ENCODE measurements at regions not wholly inside any gene's neighbourhood (a gene's known extent, or its start where the extent isn't known, plus 50 kb on each side); places are given as distances from the start of the nearest gene placed in this dataset.

DNA sequence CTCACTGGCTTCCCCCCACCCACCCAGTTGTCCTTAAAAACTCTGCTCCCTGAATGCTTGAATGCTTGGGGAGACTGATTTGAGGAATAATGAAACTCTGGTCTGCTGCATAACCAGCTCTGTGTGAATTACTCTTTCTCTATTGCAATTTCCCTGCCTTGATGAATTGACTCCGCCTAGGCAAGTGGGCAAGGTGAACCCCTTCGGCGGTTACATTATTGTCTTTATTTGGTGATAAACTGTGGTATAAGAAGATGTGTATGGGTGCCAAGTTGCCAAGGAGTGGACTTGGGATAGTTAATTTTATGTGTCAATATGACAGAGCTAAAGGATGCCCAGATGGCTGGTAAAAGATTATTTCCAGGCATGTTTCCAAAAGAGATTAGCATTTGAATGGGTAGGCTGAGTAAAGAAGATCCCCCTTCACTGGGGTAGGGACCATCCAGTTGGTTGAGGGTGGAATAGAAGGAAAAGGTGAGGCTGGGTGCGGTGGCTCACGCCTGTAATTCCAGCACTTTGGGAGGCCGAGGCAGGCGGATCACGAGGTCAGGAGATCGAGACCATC, 98.5 kb upstream of the HAAO start:
- Histone ChIP-seq H3K27ac (ENCODE audit: low read depth) (no peak overlapping the region), H2AFZ (no peak overlapping the region), H3F3A (replicated peaks; ENCODE audit: low read depth) (no peaks in the 10 kb centered on the region), H3K4me1 (ENCODE audit: insufficient read depth) (no peaks in the 10 kb centered on the region), H4K20me1 (replicated peaks; ENCODE audit: insufficient read depth) (no peaks in the 10 kb centered on the region), H3K79me2 (replicated peaks; ENCODE audit: insufficient read depth) (no peaks in the 10 kb centered on the region), H3K27me3 (ENCODE audit: insufficient read depth) (no peaks in the 10 kb centered on the region), H3K9me2 (ENCODE audit: insufficient read depth) (no peaks in the 10 kb centered on the region), H3K4me3 (no peak overlapping the region), H3K4me2 (no peak overlapping the region), H3K36me3 (ENCODE audit: insufficient read depth) (no peaks in the 10 kb centered on the region)
- H3K4me3 Mint-ChIP-seq = no peak overlapping the region
- H3K27me3 Mint-ChIP-seq (ENCODE audit: insufficient read depth, low read depth, poor library complexity) = peaks cover 7% of the 10 kb centered on the region
- TF ChIP-seq, protein P1, sequence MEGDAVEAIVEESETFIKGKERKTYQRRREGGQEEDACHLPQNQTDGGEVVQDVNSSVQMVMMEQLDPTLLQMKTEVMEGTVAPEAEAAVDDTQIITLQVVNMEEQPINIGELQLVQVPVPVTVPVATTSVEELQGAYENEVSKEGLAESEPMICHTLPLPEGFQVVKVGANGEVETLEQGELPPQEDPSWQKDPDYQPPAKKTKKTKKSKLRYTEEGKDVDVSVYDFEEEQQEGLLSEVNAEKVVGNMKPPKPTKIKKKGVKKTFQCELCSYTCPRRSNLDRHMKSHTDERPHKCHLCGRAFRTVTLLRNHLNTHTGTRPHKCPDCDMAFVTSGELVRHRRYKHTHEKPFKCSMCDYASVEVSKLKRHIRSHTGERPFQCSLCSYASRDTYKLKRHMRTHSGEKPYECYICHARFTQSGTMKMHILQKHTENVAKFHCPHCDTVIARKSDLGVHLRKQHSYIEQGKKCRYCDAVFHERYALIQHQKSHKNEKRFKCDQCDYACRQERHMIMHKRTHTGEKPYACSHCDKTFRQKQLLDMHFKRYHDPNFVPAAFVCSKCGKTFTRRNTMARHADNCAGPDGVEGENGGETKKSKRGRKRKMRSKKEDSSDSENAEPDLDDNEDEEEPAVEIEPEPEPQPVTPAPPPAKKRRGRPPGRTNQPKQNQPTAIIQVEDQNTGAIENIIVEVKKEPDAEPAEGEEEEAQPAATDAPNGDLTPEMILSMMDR (conservative IDR thresholded peaks at IDR 0.05; ENCODE audit: low read depth in 2 of 2) = no peak
- no peak for TF ChIP-seq ZNF114 (CRISPR knock-in tag; IDR thresholded peaks at IDR 0.05)
- TF ChIP-seq ZNF331 (CRISPR knock-in tag; IDR thresholded peaks at IDR 0.05; ENCODE audit: low read depth) = no peak
- TF ChIP-seq STAT1 (IDR thresholded peaks at IDR 0.05; ENCODE audit: unreplicated experiment) = no peak
- TF ChIP-seq EZH2 (IDR thresholded peaks at IDR 0.05; ENCODE audit: low read depth, unreplicated experiment) = no peak
- no peak for TF ChIP-seq CREB1 (CRISPR knock-in tag; IDR thresholded peaks at IDR 0.05; ENCODE audit: low read depth)
- TF ChIP-seq POLR2AphosphoS5 (IDR thresholded peaks at IDR 0.05; ENCODE audit: low read depth) = no peak
- no peak for TF ChIP-seq EZH2phosphoT487 (IDR thresholded peaks at IDR 0.05; ENCODE audit: unreplicated experiment)
- no peak for TF ChIP-seq JUNB (IDR thresholded peaks at IDR 0.05; ENCODE audit: unreplicated experiment)
- TF ChIP-seq, protein P2, sequence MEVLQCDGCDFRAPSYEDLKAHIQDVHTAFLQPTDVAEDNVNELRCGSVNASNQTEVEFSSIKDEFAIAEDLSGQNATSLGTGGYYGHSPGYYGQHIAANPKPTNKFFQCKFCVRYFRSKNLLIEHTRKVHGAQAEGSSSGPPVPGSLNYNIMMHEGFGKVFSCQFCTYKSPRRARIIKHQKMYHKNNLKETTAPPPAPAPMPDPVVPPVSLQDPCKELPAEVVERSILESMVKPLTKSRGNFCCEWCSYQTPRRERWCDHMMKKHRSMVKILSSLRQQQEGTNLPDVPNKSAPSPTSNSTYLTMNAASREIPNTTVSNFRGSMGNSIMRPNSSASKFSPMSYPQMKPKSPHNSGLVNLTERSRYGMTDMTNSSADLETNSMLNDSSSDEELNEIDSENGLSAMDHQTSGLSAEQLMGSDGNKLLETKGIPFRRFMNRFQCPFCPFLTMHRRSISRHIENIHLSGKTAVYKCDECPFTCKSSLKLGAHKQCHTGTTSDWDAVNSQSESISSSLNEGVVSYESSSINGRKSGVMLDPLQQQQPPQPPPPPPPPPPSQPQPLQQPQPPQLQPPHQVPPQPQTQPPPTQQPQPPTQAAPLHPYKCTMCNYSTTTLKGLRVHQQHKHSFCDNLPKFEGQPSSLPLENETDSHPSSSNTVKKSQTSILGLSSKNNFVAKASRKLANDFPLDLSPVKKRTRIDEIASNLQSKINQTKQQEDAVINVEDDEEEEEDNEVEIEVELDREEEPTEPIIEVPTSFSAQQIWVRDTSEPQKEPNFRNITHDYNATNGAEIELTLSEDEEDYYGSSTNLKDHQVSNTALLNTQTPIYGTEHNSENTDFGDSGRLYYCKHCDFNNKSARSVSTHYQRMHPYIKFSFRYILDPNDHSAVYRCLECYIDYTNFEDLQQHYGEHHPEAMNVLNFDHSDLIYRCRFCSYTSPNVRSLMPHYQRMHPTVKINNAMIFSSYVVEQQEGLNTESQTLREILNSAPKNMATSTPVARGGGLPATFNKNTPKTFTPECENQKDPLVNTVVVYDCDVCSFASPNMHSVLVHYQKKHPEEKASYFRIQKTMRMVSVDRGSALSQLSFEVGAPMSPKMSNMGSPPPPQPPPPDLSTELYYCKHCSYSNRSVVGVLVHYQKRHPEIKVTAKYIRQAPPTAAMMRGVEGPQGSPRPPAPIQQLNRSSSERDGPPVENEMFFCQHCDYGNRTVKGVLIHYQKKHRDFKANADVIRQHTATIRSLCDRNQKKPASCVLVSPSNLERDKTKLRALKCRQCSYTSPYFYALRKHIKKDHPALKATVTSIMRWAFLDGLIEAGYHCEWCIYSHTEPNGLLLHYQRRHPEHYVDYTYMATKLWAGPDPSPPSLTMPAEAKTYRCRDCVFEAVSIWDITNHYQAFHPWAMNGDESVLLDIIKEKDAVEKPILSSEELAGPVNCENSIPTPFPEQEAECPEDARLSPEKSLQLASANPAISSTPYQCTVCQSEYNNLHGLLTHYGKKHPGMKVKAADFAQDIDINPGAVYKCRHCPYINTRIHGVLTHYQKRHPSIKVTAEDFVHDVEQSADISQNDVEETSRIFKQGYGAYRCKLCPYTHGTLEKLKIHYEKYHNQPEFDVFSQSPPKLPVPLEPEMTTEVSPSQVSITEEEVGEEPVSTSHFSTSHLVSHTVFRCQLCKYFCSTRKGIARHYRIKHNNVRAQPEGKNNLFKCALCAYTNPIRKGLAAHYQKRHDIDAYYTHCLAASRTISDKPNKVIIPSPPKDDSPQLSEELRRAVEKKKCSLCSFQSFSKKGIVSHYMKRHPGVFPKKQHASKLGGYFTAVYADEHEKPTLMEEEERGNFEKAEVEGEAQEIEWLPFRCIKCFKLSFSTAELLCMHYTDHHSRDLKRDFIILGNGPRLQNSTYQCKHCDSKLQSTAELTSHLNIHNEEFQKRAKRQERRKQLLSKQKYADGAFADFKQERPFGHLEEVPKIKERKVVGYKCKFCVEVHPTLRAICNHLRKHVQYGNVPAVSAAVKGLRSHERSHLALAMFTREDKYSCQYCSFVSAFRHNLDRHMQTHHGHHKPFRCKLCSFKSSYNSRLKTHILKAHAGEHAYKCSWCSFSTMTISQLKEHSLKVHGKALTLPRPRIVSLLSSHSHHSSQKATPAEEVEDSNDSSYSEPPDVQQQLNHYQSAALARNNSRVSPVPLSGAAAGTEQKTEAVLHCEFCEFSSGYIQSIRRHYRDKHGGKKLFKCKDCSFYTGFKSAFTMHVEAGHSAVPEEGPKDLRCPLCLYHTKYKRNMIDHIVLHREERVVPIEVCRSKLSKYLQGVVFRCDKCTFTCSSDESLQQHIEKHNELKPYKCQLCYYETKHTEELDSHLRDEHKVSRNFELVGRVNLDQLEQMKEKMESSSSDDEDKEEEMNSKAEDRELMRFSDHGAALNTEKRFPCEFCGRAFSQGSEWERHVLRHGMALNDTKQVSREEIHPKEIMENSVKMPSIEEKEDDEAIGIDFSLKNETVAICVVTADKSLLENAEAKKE (CRISPR knock-in tag; IDR thresholded peaks at IDR 0.05) = no peak
- TF ChIP-seq, protein P3, sequence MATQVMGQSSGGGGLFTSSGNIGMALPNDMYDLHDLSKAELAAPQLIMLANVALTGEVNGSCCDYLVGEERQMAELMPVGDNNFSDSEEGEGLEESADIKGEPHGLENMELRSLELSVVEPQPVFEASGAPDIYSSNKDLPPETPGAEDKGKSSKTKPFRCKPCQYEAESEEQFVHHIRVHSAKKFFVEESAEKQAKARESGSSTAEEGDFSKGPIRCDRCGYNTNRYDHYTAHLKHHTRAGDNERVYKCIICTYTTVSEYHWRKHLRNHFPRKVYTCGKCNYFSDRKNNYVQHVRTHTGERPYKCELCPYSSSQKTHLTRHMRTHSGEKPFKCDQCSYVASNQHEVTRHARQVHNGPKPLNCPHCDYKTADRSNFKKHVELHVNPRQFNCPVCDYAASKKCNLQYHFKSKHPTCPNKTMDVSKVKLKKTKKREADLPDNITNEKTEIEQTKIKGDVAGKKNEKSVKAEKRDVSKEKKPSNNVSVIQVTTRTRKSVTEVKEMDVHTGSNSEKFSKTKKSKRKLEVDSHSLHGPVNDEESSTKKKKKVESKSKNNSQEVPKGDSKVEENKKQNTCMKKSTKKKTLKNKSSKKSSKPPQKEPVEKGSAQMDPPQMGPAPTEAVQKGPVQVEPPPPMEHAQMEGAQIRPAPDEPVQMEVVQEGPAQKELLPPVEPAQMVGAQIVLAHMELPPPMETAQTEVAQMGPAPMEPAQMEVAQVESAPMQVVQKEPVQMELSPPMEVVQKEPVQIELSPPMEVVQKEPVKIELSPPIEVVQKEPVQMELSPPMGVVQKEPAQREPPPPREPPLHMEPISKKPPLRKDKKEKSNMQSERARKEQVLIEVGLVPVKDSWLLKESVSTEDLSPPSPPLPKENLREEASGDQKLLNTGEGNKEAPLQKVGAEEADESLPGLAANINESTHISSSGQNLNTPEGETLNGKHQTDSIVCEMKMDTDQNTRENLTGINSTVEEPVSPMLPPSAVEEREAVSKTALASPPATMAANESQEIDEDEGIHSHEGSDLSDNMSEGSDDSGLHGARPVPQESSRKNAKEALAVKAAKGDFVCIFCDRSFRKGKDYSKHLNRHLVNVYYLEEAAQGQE (IDR thresholded peaks at IDR 0.05; ENCODE audit: unreplicated experiment) = no peak
- TF ChIP-seq, protein P4, sequence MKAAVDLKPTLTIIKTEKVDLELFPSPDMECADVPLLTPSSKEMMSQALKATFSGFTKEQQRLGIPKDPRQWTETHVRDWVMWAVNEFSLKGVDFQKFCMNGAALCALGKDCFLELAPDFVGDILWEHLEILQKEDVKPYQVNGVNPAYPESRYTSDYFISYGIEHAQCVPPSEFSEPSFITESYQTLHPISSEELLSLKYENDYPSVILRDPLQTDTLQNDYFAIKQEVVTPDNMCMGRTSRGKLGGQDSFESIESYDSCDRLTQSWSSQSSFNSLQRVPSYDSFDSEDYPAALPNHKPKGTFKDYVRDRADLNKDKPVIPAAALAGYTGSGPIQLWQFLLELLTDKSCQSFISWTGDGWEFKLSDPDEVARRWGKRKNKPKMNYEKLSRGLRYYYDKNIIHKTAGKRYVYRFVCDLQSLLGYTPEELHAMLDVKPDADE (IDR thresholded peaks at IDR 0.05) = no peak
- TF ChIP-seq NANOG (IDR thresholded peaks at IDR 0.05; ENCODE audit: borderline replicate concordance) = no peak
- no peak for DNase-seq (ENCODE audit: low spot score)
- no peak for ATAC-seq
- H3K27ac Mint-ChIP-seq = no peak overlapping the region
- peaks cover 5% of the 10 kb centered on the region; the same call in 2 of the 3 replicates for H3K4me1 Mint-ChIP-seq
- H3K36me3 Mint-ChIP-seq (ENCODE audit: low read depth) = peaks cover 16% of the 10 kb centered on the region
- peaks cover 18% of the 10 kb centered on the region for H3K9me3 Mint-ChIP-seq

All from GM23338 (cell line).